ENCODE measurements at regions not wholly inside any gene's neighbourhood (a gene's known extent, or its start where the extent isn't known, plus 50 kb on each side); places are given as distances from the start of the nearest gene placed in this dataset.

DNA sequence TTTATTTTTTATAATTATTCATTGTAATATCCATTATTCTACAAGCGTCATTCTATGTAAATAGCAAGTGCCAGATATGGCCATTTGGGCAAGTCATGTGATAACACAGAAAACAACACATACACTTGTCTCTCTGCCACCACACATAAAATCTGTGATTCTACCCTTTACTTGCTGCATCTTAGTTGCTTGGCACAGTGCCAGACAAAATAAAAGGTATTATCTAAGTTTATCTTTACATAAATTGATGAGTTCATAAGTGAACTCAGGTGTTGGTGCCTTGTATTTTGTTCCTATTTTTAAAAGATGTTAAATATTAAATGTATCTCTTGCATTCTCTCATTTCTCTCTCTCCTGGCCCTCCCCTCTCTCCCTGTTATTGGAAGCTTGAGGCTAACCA is 1458.7 kb downstream of the CDH11 start:
- no peak overlapping the region for H3K4me2 ChIP-seq (ENCODE audit: low read depth, low read length)
- no peak overlapping the region for H2AFZ ChIP-seq (ENCODE audit: low read length)
- H3F3A ChIP-seq (ENCODE audit: insufficient read depth, low read length) = no peaks in the 10 kb centered on the region
- H3K79me2 ChIP-seq (ENCODE audit: low read length) = no peaks in the 10 kb centered on the region
- H3K9ac ChIP-seq (ENCODE audit: low read length) = no peak overlapping the region
- no peak for TF ChIP-seq EZH2 (optimal IDR thresholded peaks at IDR 0.05; ENCODE audit: low read depth, low read length)
- TF ChIP-seq, protein P1, sequence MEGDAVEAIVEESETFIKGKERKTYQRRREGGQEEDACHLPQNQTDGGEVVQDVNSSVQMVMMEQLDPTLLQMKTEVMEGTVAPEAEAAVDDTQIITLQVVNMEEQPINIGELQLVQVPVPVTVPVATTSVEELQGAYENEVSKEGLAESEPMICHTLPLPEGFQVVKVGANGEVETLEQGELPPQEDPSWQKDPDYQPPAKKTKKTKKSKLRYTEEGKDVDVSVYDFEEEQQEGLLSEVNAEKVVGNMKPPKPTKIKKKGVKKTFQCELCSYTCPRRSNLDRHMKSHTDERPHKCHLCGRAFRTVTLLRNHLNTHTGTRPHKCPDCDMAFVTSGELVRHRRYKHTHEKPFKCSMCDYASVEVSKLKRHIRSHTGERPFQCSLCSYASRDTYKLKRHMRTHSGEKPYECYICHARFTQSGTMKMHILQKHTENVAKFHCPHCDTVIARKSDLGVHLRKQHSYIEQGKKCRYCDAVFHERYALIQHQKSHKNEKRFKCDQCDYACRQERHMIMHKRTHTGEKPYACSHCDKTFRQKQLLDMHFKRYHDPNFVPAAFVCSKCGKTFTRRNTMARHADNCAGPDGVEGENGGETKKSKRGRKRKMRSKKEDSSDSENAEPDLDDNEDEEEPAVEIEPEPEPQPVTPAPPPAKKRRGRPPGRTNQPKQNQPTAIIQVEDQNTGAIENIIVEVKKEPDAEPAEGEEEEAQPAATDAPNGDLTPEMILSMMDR (IDR thresholded peaks at IDR 0.05; ENCODE audit: low read length) = no peak
- TF ChIP-seq EZH2phosphoT487 (IDR thresholded peaks at IDR 0.05; ENCODE audit: low read length) = no peak
- no peaks in the 10 kb centered on the region for H3K9me2 ChIP-seq (replicated peaks; ENCODE audit: insufficient read depth, low read length)
- no peak for DNase-seq
- no peaks in the 10 kb centered on the region for H4K20me1 ChIP-seq (ENCODE audit: insufficient read depth, low read length)
- no peak overlapping the region for H3K27ac ChIP-seq (ENCODE audit: low read length)
- no peak overlapping the region for H3K4me3 ChIP-seq (ENCODE audit: low read length)
- no peaks in the 10 kb centered on the region for H3K36me3 ChIP-seq (replicated peaks; ENCODE audit: insufficient read depth, low read length)
- no peaks in the 10 kb centered on the region for H3K9me3 ChIP-seq (replicated peaks; ENCODE audit: insufficient read depth, low read length)
- no peaks in the 10 kb centered on the region for H3K27me3 ChIP-seq (replicated peaks; ENCODE audit: insufficient read depth, low read length)
- H3K4me1 ChIP-seq (ENCODE audit: low read length) = no peaks in the 10 kb centered on the region

DNA sequence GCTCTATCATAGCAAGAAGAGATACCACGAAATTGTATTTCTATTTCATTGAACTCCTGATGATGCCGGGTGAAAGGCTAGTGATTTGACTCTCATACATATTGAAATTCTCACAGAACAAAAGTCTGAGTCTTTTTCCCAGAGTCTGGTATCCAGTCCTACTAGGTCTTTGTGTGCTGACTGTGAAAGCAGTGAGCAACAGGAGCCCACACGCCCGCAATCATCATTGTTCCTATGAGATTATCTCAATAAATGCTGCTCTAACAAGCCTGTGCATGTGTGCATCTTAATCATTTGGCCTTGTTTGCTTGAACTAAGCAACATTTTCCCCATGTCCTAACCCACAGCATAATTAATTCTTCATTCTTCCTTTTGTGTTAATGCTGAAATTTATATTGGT is 1466.0 kb downstream of the CDH11 start:
- DNase-seq = no peak
- Histone ChIP-seq H3K79me2 (ENCODE audit: low read length) (no peaks in the 10 kb centered on the region), H2AFZ (ENCODE audit: low read length) (no peak overlapping the region), H4K20me1 (ENCODE audit: insufficient read depth, low read length) (no peaks in the 10 kb centered on the region), H3K4me1 (ENCODE audit: low read length) (no peaks in the 10 kb centered on the region), H3F3A (ENCODE audit: insufficient read depth, low read length) (no peaks in the 10 kb centered on the region), H3K36me3 (replicated peaks; ENCODE audit: insufficient read depth, low read length) (no peaks in the 10 kb centered on the region), H3K27me3 (replicated peaks; ENCODE audit: insufficient read depth, low read length) (no peaks in the 10 kb centered on the region), H3K9ac (ENCODE audit: low read length) (no peak overlapping the region), H3K9me2 (replicated peaks; ENCODE audit: insufficient read depth, low read length) (no peaks in the 10 kb centered on the region; the same call in 1 of the 2 replicates), H3K4me3 (ENCODE audit: low read length) (no peak overlapping the region), H3K27ac (ENCODE audit: low read length) (no peak overlapping the region), H3K4me2 (ENCODE audit: low read depth, low read length) (no peak overlapping the region), H3K9me3 (replicated peaks; ENCODE audit: insufficient read depth, low read length) (no peaks in the 10 kb centered on the region)
- TF ChIP-seq, protein P1 (IDR thresholded peaks at IDR 0.05; ENCODE audit: low read length) = no peak
- TF ChIP-seq EZH2 (optimal IDR thresholded peaks at IDR 0.05; ENCODE audit: low read depth, low read length) = no peak
- TF ChIP-seq EZH2phosphoT487 (IDR thresholded peaks at IDR 0.05; ENCODE audit: low read length) = no peak

DNA sequence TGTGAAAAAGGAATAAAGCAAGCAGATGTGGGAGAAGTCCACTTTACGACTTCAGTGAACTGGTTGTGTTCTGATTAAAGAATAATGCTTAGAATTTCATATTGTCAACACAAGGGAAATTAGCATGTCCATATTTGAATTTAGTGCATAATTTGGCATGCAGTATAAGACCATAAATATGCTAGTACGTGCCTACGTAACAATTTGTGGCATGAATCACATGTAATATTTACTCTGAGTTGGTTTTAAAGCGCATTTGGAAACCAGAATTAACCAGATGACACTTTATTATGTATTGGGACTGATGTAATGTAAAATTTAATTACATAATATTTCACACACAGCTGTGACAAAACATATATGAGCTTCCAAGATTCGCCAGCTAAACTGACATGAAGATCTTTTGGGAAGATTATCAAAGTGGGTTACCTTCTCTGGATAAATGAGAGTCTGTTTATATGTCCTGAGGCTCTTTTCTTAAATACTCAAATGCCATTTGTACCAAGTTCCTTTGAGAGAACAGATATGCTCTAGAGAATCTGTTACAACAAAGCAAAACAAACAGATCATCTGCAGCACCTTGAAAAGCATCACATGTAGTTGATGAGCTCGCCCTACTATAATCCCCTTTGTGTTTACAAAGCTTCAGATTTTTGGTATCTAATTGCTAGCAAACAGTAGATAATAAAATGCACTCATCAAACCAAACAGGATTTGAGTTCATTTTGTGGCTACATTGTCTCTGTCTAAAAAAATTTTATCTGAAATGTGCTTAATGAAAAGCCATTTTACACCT is 1468.6 kb downstream of the CDH11 start:
- H3F3A ChIP-seq (ENCODE audit: insufficient read depth, low read length) = no peaks in the 10 kb centered on the region
- no peak overlapping the region for H2AFZ ChIP-seq (ENCODE audit: low read length)
- no peak overlapping the region for H3K4me3 ChIP-seq (ENCODE audit: low read length)
- TF ChIP-seq, protein P1 (IDR thresholded peaks at IDR 0.05; ENCODE audit: low read length) = no peak
- TF ChIP-seq EZH2 (optimal IDR thresholded peaks at IDR 0.05; ENCODE audit: low read depth, low read length) (no peak), EZH2phosphoT487 (IDR thresholded peaks at IDR 0.05; ENCODE audit: low read length) (no peak)
- H3K9ac ChIP-seq (ENCODE audit: low read length) = no peak overlapping the region
- no peaks in the 10 kb centered on the region for H4K20me1 ChIP-seq (ENCODE audit: insufficient read depth, low read length)
- H3K4me1 ChIP-seq (ENCODE audit: low read length) = no peaks in the 10 kb centered on the region
- no peaks in the 10 kb centered on the region for H3K79me2 ChIP-seq (ENCODE audit: low read length)
- no peaks in the 10 kb centered on the region for H3K9me3 ChIP-seq (replicated peaks; ENCODE audit: insufficient read depth, low read length)
- H3K9me2 ChIP-seq (replicated peaks; ENCODE audit: insufficient read depth, low read length) = no peaks in the 10 kb centered on the region; the same call in 1 of the 2 replicates
- H3K4me2 ChIP-seq (ENCODE audit: low read depth, low read length) = no peak overlapping the region
- no peaks in the 10 kb centered on the region for H3K27me3 ChIP-seq (replicated peaks; ENCODE audit: insufficient read depth, low read length)
- no peak overlapping the region for H3K27ac ChIP-seq (ENCODE audit: low read length)
- DNase-seq = no peak
- no peaks in the 10 kb centered on the region for H3K36me3 ChIP-seq (replicated peaks; ENCODE audit: insufficient read depth, low read length)
